H9 (cell line): ENCODE measurements at regions not wholly inside any gene's neighbourhood (a gene's known extent, or its start where the extent isn't known, plus 50 kb on each side); places are given as distances from the start of the nearest gene placed in this dataset.

Experiments used
- DNase-seq: peaks from one replicate; pipeline ENCODE4 v3.0.0-alpha.2; 2017
- H2AFZ ChIP-seq: one replicate; pipeline ENCODE4 v1.6.1; 2013; ENCODE audit warnings: mild to moderate bottlenecking, low read length, control low read depth, moderate library complexity
- H2AK5ac ChIP-seq: 2 replicates; pipeline ENCODE4 v1.6.1; 2013; ENCODE audit warnings: low read length, control low read depth, mixed read lengths; ENCODE audit not compliant: insufficient read length
- H2BK120ac ChIP-seq: one replicate; pipeline ENCODE4 v1.6.1; 2013; ENCODE audit warnings: low read depth, mild to moderate bottlenecking, low read length, control low read depth, inconsistent platforms; ENCODE audit not compliant: poor library complexity, severe bottlenecking
- H2BK12ac ChIP-seq: 2 replicates; pipeline ENCODE4 v1.6.1; 2013; ENCODE audit warnings: low read length, control low read depth, mixed read lengths, low read depth; ENCODE audit not compliant: insufficient read length
- H2BK15ac ChIP-seq: 2 replicates; pipeline ENCODE4 v1.6.1; 2013; ENCODE audit warnings: low read depth, low read length, control low read depth
- H2BK20ac ChIP-seq: one replicate; pipeline ENCODE4 v1.6.1; 2013; ENCODE audit warnings: low read depth, mild to moderate bottlenecking, low read length, control low read depth, inconsistent platforms; ENCODE audit not compliant: poor library complexity, severe bottlenecking
- H2BK5ac ChIP-seq: 2 replicates; pipeline ENCODE4 v1.6.1; 2013; ENCODE audit warnings: low read length, control low read depth, mixed read lengths; ENCODE audit not compliant: insufficient read length
- H3K14ac ChIP-seq: 2 replicates; pipeline ENCODE4 v1.6.1; 2013; ENCODE audit warnings: low read length, control low read depth; ENCODE audit not compliant: insufficient read depth
- H3K18ac ChIP-seq: 2 replicates; pipeline ENCODE4 v1.6.1; 2013; ENCODE audit warnings: low read depth, mild to moderate bottlenecking, mixed read lengths, low read length, control low read depth; ENCODE audit not compliant: insufficient read length
- H3K23ac ChIP-seq: 2 replicates; pipeline ENCODE4 v1.6.1; 2013; ENCODE audit warnings: low read length, control low read depth, mixed read lengths, low read depth; ENCODE audit not compliant: insufficient read length
- H3K23me2 ChIP-seq: 2 replicates; pipeline ENCODE4 v1.6.1; 2013; ENCODE audit warnings: low read depth, mild to moderate bottlenecking, mixed read lengths, low read length, control low read depth; ENCODE audit not compliant: insufficient read length, poor library complexity, severe bottlenecking
- H3K27ac ChIP-seq: 2 replicates; pipeline ENCODE4 v1.5.1; 2013; ENCODE audit warnings: low read length, control low read depth, mixed read lengths, low read depth; ENCODE audit not compliant: insufficient read length
- H3K27me3 ChIP-seq: 2 replicates; pipeline ENCODE4 v1.6.1; 2013; ENCODE audit warnings: low read length, control low read depth, inconsistent platforms; ENCODE audit not compliant: insufficient read depth
- H3K4ac ChIP-seq: 2 replicates; pipeline ENCODE4 v1.6.1; 2013; ENCODE audit warnings: low read depth, mild to moderate bottlenecking, control low read depth, inconsistent platforms, low read length, moderate library complexity
- H3K4me1 ChIP-seq: 2 replicates; pipeline ENCODE4 v1.6.1; 2013; ENCODE audit warnings: low read length, control low read depth, inconsistent platforms; ENCODE audit not compliant: insufficient read depth
- H3K4me2 ChIP-seq: 2 replicates; pipeline ENCODE4 v1.6.1; 2013; ENCODE audit warnings: low read length, control low read depth, mixed read lengths; ENCODE audit not compliant: insufficient read length, insufficient read depth
- H3K56ac ChIP-seq: 2 replicates; pipeline ENCODE4 v1.6.1; 2013; ENCODE audit warnings: low read depth, mild to moderate bottlenecking, mixed read lengths, low read length, control low read depth; ENCODE audit not compliant: insufficient read length
- H3K79me1 ChIP-seq: 2 replicates; pipeline ENCODE4 v1.6.1; 2013; ENCODE audit warnings: low read depth, mild to moderate bottlenecking, moderate library complexity, low read length, control low read depth, inconsistent platforms; ENCODE audit not compliant: insufficient read depth, poor library complexity, severe bottlenecking
- H3K79me2 ChIP-seq: 2 replicates; pipeline ENCODE4 v1.6.1; 2013; ENCODE audit warnings: low read length, control low read depth, inconsistent platforms; ENCODE audit not compliant: insufficient read depth
- H3K9ac ChIP-seq: 2 replicates; pipeline ENCODE4 v1.6.1; 2013; ENCODE audit warnings: low read length, control low read depth, mixed read lengths; ENCODE audit not compliant: insufficient read length; ENCODE audit errors: extremely low read depth
- H3K9me3 ChIP-seq: one replicate; pipeline ENCODE4 v1.6.1; 2013; ENCODE audit warnings: low read depth, low read length, inconsistent platforms; ENCODE audit not compliant: control insufficient read depth
- H3T11ph ChIP-seq: one replicate; pipeline ENCODE4 v1.6.1; 2013; ENCODE audit warnings: mild to moderate bottlenecking, low read length, control low read depth, inconsistent platforms
- H4K20me1 ChIP-seq: one replicate; pipeline ENCODE4 v1.6.1; 2013; ENCODE audit not compliant: control insufficient read depth, insufficient read length, insufficient read depth
- H4K5ac ChIP-seq: 2 replicates; pipeline ENCODE4 v1.6.1; 2013; ENCODE audit warnings: low read depth, mild to moderate bottlenecking, mixed read lengths, low read length, control low read depth; ENCODE audit not compliant: insufficient read length
- H4K8ac ChIP-seq: replicated peaks from 2 replicates; pipeline ENCODE4 v1.6.1; 2013; ENCODE audit warnings: low read length, control low read depth, mixed read lengths, low read depth; ENCODE audit not compliant: insufficient read length
- H4K91ac ChIP-seq: 2 replicates; pipeline ENCODE4 v1.6.1; 2013; ENCODE audit warnings: low read depth, mild to moderate bottlenecking, moderate library complexity, mixed read lengths, low read length, control low read depth; ENCODE audit not compliant: insufficient read length
- H3K27ac Mint-ChIP-seq, 3 experiments: 2 replicates in 2 of 3; 3 replicates in 1 of 3; pipeline ENCODE4 v1.8.0; 2020 to 2021; ENCODE audit warnings: mixed read lengths in 3 of 3, mild to moderate bottlenecking in 1 of 3, moderate library complexity in 1 of 3
- H3K27me3 Mint-ChIP-seq: 2 replicates; pipeline ENCODE4 v1.8.0; 2021; ENCODE audit warnings: low read depth, mild to moderate bottlenecking, moderate library complexity, mixed read lengths
- H3K36me3 Mint-ChIP-seq, 3 experiments: 2 replicates in 2 of 3; 3 replicates in 1 of 3; pipeline ENCODE4 v1.8.0; 2020 to 2021; ENCODE audit warnings: low read depth in 3 of 3, mixed read lengths in 3 of 3; ENCODE audit not compliant: insufficient read depth in 1 of 3
- H3K4me1 Mint-ChIP-seq, 2 experiments: 2 replicates each; pipeline ENCODE4 v1.8.0; 2020; ENCODE audit warnings: mixed read lengths in 2 of 2
- H3K4me3 Mint-ChIP-seq, 2 experiments: 2 replicates in 1 of 2; 3 replicates in 1 of 2; pipeline ENCODE4 v1.8.0; 2020 to 2021; ENCODE audit warnings: mild to moderate bottlenecking in 2 of 2, mixed read lengths in 2 of 2, moderate library complexity in 1 of 2
- H3K9me3 Mint-ChIP-seq, 2 experiments: 2 replicates in 1 of 2; 3 replicates in 1 of 2; pipeline ENCODE4 v1.8.0; 2020; ENCODE audit warnings: mild to moderate bottlenecking in 2 of 2, mixed read lengths in 2 of 2, moderate library complexity in 1 of 2
- WGBS: extraction: QIAGEN DNeasy Blood & Tissue Kit; methylation state at CpG from one replicate; pipeline ENCODE4 v1.1.7; 2013; ENCODE audit warnings: missing lambda C conversion rate, low lambda C conversion rate, mixed read lengths; ENCODE audit not compliant: insufficient read length; ENCODE audit errors: extremely low coverage; 5-methylcytosine and 5-hydroxymethylcytosine counted together
- TF ChIP-seq, protein P1 (sequence below): fragments of 200-600 bp; sonication (generic); conservative IDR thresholded peaks from 3 replicates; pipeline ENCODE4 v1.8.0; 2021; ENCODE audit warnings: antibody characterized with exemption, mild to moderate bottlenecking

DNA sequence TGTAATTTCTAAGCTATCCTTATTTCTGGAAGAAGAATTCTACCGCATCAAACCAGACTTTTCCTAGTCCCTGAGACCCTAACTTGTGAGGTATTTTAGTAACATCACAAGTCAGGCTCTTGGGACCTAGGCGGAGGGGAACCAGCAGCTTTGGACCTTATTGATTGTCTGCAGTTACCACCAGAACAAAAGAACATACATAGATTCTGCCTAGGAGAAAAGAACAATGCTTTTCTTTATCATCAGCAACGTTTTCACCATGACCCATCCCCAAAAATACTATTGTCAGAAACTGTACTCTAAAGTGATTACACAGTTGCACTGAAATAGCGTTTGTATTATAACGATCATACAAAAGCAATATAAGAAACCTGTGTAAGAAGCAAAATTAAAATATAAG lies 860.4 kb downstream of the USP25 start:
- Histone ChIP-seq H3K23ac (no peak overlapping the region), H4K8ac (no peak overlapping the region), H4K20me1 (no peaks in the 10 kb centered on the region), H3K14ac (no peak overlapping the region), H3T11ph (no peak overlapping the region), H3K9ac (no peak overlapping the region), H2BK120ac (no peak overlapping the region), H2BK12ac (no peak overlapping the region), H3K23me2 (no peaks in the 10 kb centered on the region), H2BK15ac (no peak overlapping the region), H3K9me3 (no peaks in the 10 kb centered on the region), H3K27me3 (no peaks in the 10 kb centered on the region; the same call in 1 of the 2 replicates), H2BK20ac (no peak overlapping the region), H3K79me1 (no peaks in the 10 kb centered on the region), H3K18ac (no peak overlapping the region), H2AFZ (no peak overlapping the region), H3K4me2 (no peak overlapping the region), H3K79me2 (no peaks in the 10 kb centered on the region), H2BK5ac (no peak overlapping the region), H3K4ac (no peak overlapping the region), H3K56ac (no peak overlapping the region), H4K5ac (no peak overlapping the region), H4K91ac (no peak overlapping the region), H2AK5ac (no peak overlapping the region), H3K27ac (no peak overlapping the region), H3K4me1 (peaks cover 7% of the 10 kb centered on the region)
- DNase-seq, result no peak
- TF ChIP-seq, protein P1, sequence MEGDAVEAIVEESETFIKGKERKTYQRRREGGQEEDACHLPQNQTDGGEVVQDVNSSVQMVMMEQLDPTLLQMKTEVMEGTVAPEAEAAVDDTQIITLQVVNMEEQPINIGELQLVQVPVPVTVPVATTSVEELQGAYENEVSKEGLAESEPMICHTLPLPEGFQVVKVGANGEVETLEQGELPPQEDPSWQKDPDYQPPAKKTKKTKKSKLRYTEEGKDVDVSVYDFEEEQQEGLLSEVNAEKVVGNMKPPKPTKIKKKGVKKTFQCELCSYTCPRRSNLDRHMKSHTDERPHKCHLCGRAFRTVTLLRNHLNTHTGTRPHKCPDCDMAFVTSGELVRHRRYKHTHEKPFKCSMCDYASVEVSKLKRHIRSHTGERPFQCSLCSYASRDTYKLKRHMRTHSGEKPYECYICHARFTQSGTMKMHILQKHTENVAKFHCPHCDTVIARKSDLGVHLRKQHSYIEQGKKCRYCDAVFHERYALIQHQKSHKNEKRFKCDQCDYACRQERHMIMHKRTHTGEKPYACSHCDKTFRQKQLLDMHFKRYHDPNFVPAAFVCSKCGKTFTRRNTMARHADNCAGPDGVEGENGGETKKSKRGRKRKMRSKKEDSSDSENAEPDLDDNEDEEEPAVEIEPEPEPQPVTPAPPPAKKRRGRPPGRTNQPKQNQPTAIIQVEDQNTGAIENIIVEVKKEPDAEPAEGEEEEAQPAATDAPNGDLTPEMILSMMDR, result no peak
- H3K27ac Mint-ChIP-seq, result no peak overlapping the region
- H3K9me3 Mint-ChIP-seq, result no peaks in the 10 kb centered on the region
- H3K4me3 Mint-ChIP-seq, result no peak overlapping the region
- H3K36me3 Mint-ChIP-seq, result no peaks in the 10 kb centered on the region
- no CpG with 5 or more reads among the region's 5 CpGs for WGBS
- H3K4me1 Mint-ChIP-seq, result 0 out of 4 replicates have a peak, but pooled peaks cover 0 to 2% of the 10 kb centered on the region in 2 experiments
- no peaks in the 10 kb centered on the region for H3K27me3 Mint-ChIP-seq
